BE2C (cell line): ENCODE measurements at regions not wholly inside any gene's neighbourhood (a gene's known extent, or its start where the extent isn't known, plus 50 kb on each side); places are given as distances from the start of the nearest gene placed in this dataset.

ENCODE experiments used
- DNase-seq: peaks from one replicate; pipeline ENCODE4 v3.0.0-alpha.2; 2020
- H3K27me3 ChIP-seq: fragments of 250-450 bp; sonication (Bioruptor Pico); 2 replicates; pipeline ENCODE4 v1.5.1; 2020; ENCODE audit warnings: mild to moderate bottlenecking
- H3K36me3 ChIP-seq: fragments of 250-450 bp; sonication (Bioruptor Pico); 2 replicates; pipeline ENCODE4 v1.5.1; 2020; ENCODE audit warnings: mild to moderate bottlenecking
- H3K4me1 ChIP-seq: fragments of 250-450 bp; sonication (Bioruptor Pico); 2 replicates; pipeline ENCODE4 v1.5.1; 2020
- H3K4me3 ChIP-seq: 2 replicates; pipeline ENCODE4 v1.5.1; 2011; ENCODE audit warnings: low read depth, low read length
- H3K9me3 ChIP-seq: fragments of 250-450 bp; sonication (Bioruptor Pico); 2 replicates; pipeline ENCODE4 v1.5.1; 2020
- TF ChIP-seq, protein P1 (sequence below): IDR thresholded peaks from 2 replicates; pipeline ENCODE4 v1.5.1; 2012; ENCODE audit warnings: mild to moderate bottlenecking, low read depth, low read length

DNA sequence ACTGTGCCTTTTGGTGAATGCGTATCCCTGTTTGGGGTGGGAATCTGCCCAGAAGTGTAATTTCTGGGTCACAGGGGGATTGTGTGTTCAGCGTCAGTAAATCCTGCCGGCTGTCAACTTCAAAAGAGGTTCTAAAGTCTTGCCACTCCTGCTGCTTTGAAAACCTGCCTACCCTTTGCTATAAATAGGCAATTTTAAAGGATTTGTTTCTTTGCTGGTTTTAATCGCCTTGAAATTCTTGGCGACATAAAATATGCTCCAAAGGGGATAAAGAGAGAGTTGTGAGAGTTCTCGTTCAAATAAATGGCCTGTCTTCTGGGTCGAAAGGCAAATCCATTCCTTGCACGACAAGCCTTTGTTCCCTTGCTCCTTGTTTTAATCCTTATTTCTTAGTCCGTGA lies 143.4 kb downstream of the IRF8 start:
- Histone ChIP-seq H3K4me1 (peaks cover 10% of the 10 kb centered on the region), H3K27me3 (no peaks in the 10 kb centered on the region)

DNA sequence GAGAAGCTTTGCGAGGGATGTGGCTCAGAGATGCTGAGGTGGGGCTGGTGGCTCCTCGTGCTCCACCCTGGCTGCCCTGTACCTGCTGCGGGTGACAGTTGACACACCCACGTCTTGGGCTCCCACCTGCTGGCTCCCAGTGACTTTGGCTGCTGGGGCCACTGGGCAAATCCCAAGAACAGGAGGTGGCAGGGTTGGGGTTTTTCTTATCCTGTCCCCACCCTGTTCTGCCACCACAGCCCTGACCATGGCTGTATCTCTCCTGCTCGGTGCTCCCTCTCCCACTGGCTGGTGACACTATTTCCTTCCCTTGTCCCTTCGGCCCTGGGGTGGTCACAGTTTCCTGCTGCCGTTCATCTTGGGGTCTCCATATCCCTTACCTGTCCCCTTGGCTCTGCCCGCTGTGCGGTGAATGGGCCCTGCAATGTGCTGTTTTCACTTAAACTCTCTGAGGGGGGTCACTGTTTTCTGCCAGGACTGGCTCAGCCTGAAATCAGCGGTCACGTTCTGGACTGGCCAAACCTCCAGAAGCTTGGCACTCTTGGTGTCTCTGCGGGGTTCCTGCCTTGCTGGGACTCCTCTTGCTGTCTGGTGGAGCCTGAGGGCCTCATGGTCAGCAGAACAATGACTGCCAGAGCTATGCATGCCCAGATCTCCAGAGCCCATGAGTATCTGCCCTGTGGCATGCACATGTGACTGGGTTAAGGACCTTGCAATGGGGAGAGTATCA lies 144.2 kb downstream of the IRF8 start:
- Histone ChIP-seq H3K4me1 (peaks cover 13% of the 10 kb centered on the region), H3K9me3 (no peaks in the 10 kb centered on the region), H3K36me3 (no peaks in the 10 kb centered on the region), H3K4me3 (no peak overlapping the region), H3K27me3 (no peaks in the 10 kb centered on the region)
- TF ChIP-seq, protein P1, sequence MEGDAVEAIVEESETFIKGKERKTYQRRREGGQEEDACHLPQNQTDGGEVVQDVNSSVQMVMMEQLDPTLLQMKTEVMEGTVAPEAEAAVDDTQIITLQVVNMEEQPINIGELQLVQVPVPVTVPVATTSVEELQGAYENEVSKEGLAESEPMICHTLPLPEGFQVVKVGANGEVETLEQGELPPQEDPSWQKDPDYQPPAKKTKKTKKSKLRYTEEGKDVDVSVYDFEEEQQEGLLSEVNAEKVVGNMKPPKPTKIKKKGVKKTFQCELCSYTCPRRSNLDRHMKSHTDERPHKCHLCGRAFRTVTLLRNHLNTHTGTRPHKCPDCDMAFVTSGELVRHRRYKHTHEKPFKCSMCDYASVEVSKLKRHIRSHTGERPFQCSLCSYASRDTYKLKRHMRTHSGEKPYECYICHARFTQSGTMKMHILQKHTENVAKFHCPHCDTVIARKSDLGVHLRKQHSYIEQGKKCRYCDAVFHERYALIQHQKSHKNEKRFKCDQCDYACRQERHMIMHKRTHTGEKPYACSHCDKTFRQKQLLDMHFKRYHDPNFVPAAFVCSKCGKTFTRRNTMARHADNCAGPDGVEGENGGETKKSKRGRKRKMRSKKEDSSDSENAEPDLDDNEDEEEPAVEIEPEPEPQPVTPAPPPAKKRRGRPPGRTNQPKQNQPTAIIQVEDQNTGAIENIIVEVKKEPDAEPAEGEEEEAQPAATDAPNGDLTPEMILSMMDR, result no peak
- no peak for DNase-seq

More for the DNA sequence above, 143.4 kb downstream of the IRF8 start:
- H3K36me3 ChIP-seq, result no peaks in the 10 kb centered on the region
- H3K4me3 ChIP-seq, result no peak overlapping the region
- DNase-seq, result no peak
- H3K9me3 ChIP-seq, result no peaks in the 10 kb centered on the region
- TF ChIP-seq, protein P1, result no peak

DNA sequence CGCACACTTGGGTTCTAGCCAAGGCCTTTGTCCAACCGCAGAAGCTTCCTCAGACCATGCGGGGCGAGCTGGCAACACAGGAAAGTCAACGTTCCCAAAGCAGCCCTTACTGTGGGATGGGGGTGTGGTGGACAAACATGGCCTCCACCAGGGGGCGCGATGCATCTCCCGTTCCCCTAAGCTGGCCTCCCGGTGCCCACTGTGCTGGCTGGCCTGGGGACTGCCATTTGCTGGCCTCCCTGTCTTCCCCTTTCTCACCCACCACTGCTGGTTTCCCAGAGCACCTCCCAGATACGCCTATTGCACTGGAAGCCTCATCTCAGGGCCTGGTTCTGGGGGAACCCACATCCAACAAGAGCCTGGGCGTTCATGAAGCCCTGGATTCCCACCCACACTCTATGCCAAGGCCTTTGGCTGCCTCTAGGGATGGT lies 145.3 kb downstream of the IRF8 start:
- no peaks in the 10 kb centered on the region for H3K9me3 ChIP-seq
- no peak overlapping the region for H3K4me3 ChIP-seq
- TF ChIP-seq, protein P1, result peak; percentile 72
- peak; percentile 76 for DNase-seq
- no peaks in the 10 kb centered on the region for H3K36me3 ChIP-seq
- 0 out of 2 replicates have a peak, but pooled peaks cover 3% of the 10 kb centered on the region for H3K4me1 ChIP-seq
- no peaks in the 10 kb centered on the region for H3K27me3 ChIP-seq

DNA sequence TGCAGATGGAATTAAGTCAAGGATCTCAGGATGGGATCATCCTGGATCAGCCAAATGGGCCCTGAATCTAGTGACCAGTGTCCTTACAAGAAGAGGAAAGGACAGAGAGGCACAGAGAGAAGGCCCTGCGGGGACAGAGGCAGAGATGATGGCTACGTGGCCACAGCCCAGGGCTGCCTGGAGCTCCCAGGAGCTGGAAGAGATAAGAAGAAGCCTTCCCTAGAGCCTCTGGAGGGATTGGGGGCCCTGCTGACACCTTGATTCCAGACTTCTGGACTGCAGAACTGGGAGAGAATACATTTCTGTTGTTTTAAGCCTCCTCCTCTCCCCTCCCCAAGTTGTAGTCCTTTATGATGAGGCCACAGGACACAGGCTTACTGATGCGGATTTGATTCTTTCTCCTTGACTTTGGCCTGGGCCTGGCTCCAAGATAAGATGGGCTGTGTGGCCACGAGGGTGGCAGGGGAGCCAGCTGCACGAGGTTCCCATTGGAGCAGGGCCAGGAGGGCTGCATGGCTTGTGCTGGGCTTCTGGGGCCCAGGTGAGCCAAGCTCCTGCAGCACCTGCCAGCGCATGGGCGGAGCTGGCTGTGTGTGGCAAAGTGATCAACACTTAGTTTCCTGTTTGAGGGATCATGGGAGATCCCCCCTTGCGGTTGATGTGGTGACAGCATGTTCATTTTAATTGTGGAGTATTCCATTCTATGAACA lies 146.1 kb downstream of the IRF8 start:
- Histone ChIP-seq H3K4me3 (no peak overlapping the region), H3K27me3 (no peaks in the 10 kb centered on the region), H3K36me3 (no peaks in the 10 kb centered on the region), H3K9me3 (no peaks in the 10 kb centered on the region), H3K4me1 (0 out of 2 replicates have a peak, but pooled peaks cover 3% of the 10 kb centered on the region)
- TF ChIP-seq, protein P1, result no peak
- no peak for DNase-seq

DNA sequence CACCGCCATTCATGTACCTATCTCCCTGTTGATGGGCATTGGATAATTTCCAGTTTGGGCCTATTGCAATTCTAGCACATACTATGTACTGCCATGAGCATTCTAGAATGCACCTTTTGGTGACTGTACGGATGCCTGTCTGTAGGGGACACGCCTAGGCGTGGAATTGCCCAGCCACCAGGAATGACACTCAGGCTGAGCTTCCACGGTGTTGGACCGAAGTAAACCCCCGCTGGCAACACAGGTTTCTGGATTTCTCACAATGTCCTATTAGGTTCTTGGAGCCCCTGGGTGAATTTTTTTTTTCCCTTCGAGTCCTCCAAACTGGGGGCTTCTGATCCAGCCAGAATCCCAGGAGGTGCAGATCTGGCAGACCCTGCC lies 146.6 kb downstream of the IRF8 start:
- Histone ChIP-seq H3K4me3 (no peak overlapping the region), H3K27me3 (no peaks in the 10 kb centered on the region), H3K36me3 (no peaks in the 10 kb centered on the region), H3K4me1 (0 out of 2 replicates have a peak, but pooled peaks cover 3% of the 10 kb centered on the region), H3K9me3 (no peaks in the 10 kb centered on the region)
- TF ChIP-seq, protein P1, result no peak
- no peak for DNase-seq

DNA sequence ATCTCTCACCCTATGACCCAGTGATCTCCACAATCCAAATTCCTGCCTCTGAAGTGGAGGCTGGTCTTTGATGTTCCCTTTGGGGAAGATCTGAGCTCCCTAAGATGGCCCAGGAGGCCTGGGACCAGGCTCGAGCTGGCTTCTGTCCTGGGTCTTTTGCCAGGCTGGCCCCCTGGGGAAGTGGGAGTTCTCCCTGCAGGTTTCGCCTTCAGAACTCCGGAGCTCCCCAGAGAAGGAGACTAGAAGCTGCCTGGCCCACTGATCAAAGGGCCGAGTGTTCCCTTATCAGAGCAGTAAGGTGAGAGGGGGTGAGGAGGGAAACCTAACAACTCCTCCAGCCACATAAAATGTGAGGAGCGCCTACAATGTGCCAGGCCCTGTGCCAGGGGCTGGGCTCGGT lies 147.1 kb downstream of the IRF8 start:
- no peak for DNase-seq
- H3K4me3 ChIP-seq, result no peak overlapping the region
- H3K4me1 ChIP-seq, result 0 out of 2 replicates have a peak, but pooled peaks cover 3% of the 10 kb centered on the region
- no peaks in the 10 kb centered on the region for H3K27me3 ChIP-seq
- TF ChIP-seq, protein P1, result no peak
- no peaks in the 10 kb centered on the region for H3K9me3 ChIP-seq
- no peaks in the 10 kb centered on the region for H3K36me3 ChIP-seq
